ENCODE measurements at regions not wholly inside any gene's neighbourhood (a gene's known extent, or its start where the extent isn't known, plus 50 kb on each side); places are given as distances from the start of the nearest gene placed in this dataset.

DNA sequence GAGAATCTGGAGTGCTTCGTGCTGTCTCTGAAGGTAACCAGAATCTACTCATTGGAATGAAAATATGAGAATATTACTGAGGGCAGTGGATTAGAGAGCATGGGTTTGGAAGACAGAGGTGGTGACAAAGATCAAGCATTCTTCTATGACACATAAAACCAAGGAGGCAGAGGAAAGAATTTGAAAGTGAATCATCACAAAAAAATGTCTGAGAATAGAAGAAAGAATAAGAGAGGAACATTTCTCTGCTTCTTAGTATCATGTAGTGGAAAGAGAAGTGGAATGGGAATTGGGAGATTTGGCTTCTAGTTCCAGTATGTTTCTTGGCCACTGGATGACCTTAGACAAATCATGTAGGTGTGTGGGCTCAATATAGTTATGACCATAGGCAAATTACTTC is 474.0 kb downstream of the TFAP2B start:
- TF ChIP-seq, protein P1, sequence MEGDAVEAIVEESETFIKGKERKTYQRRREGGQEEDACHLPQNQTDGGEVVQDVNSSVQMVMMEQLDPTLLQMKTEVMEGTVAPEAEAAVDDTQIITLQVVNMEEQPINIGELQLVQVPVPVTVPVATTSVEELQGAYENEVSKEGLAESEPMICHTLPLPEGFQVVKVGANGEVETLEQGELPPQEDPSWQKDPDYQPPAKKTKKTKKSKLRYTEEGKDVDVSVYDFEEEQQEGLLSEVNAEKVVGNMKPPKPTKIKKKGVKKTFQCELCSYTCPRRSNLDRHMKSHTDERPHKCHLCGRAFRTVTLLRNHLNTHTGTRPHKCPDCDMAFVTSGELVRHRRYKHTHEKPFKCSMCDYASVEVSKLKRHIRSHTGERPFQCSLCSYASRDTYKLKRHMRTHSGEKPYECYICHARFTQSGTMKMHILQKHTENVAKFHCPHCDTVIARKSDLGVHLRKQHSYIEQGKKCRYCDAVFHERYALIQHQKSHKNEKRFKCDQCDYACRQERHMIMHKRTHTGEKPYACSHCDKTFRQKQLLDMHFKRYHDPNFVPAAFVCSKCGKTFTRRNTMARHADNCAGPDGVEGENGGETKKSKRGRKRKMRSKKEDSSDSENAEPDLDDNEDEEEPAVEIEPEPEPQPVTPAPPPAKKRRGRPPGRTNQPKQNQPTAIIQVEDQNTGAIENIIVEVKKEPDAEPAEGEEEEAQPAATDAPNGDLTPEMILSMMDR (IDR thresholded peaks at IDR 0.05; ENCODE audit: insufficient read depth, low read depth, low read length), result no peak
- TF ChIP-seq EZH2 (IDR thresholded peaks at IDR 0.05; ENCODE audit: insufficient read depth, low read length), result no peak
